ENCODE measurements at regions not wholly inside any gene's neighbourhood (a gene's known extent, or its start where the extent isn't known, plus 50 kb on each side); places are given as distances from the start of the nearest gene placed in this dataset.

GRCh38 chr5:159827861-159828260, 88.4 kb upstream of the ADRA1B start:
- Histone ChIP-seq H3K27ac (ENCODE audit: low read depth in 1 of 2, low read length in 2 of 2) (no peak overlapping the region), H3K9ac (ENCODE audit: low read depth in 1 of 2, low read length in 2 of 2) (no peak overlapping the region), H3K27me3 (ENCODE audit: control insufficient read depth in 4 of 4, insufficient read depth in 4 of 4, low read length in 3 of 4) (no peaks in the 10 kb centered on the region), H3K4me1 (ENCODE audit: control insufficient read depth in 4 of 4, insufficient read depth in 4 of 4, low read length in 3 of 4) (no peaks in the 10 kb centered on the region), H3K4me3 (ENCODE audit: low read depth in 1 of 3, low read length in 3 of 3) (no peak overlapping the region), H3K36me3 (ENCODE audit: control insufficient read depth in 4 of 4, insufficient read depth in 3 of 4, low read depth in 1 of 4, low read length in 3 of 4) (no peaks in the 10 kb centered on the region), H3K9me3 (ENCODE audit: control insufficient read depth in 4 of 4, low read length in 3 of 4) (no peaks in the 10 kb centered on the region)
- no peak for TF ChIP-seq RXRA (IDR thresholded peaks at IDR 0.05)
- no peak for TF ChIP-seq YY1 (IDR thresholded peaks at IDR 0.05)
- no peak for TF ChIP-seq HNF4G (IDR thresholded peaks at IDR 0.05)
- no peak for DNase-seq (ENCODE audit: low spot score)
- WGBS: 90% methylated on average over 4 of the region's 4 CpGs

- Histone ChIP-seq H3K36me3 (ENCODE audit: control insufficient read depth in 4 of 4, insufficient read depth in 3 of 4, low read depth in 1 of 4, low read length in 3 of 4) (no peaks in the 10 kb centered on the region), H3K9ac (ENCODE audit: low read depth in 1 of 2, low read length in 2 of 2) (no peak overlapping the region), H3K9me3 (ENCODE audit: control insufficient read depth in 4 of 4, low read length in 3 of 4) (peaks cover 0 to 6% (median 0%) of the 10 kb centered on the region in 4 donors), H3K27ac (ENCODE audit: low read depth in 1 of 2, low read length in 2 of 2) (no peak overlapping the region), H3K4me1 (ENCODE audit: control insufficient read depth in 4 of 4, insufficient read depth in 4 of 4, low read length in 3 of 4) (no peaks in the 10 kb centered on the region), H3K4me3 (ENCODE audit: low read depth in 1 of 3, low read length in 3 of 3) (no peak overlapping the region), H3K27me3 (ENCODE audit: control insufficient read depth in 4 of 4, insufficient read depth in 4 of 4, low read length in 3 of 4) (no peaks in the 10 kb centered on the region)
- no peak for DNase-seq (ENCODE audit: low spot score)
- 64% methylated on average over 2 of the region's 2 CpGs for WGBS
- TF ChIP-seq CTCF (IDR thresholded peaks at IDR 0.05; ENCODE audit: low read depth, low read length, missing input control) (no peak), FOXA1 (IDR thresholded peaks at IDR 0.05) (no peak), NR2F2 (IDR thresholded peaks at IDR 0.05) (no peak), HNF4G (IDR thresholded peaks at IDR 0.05) (no peak), REST (IDR thresholded peaks at IDR 0.05) (no peak), GABPA (IDR thresholded peaks at IDR 0.05 in 1 of 2, conservative IDR thresholded peaks at IDR 0.05 in 1 of 2) (no peak), JUND (IDR thresholded peaks at IDR 0.05) (no peak), HNF4A (conservative IDR thresholded peaks at IDR 0.05) (no peak), YY1 (IDR thresholded peaks at IDR 0.05) (no peak), TAF1 (conservative IDR thresholded peaks at IDR 0.05) (no peak), SP1 (IDR thresholded peaks at IDR 0.05) (no peak), EGR1 (IDR thresholded peaks at IDR 0.05; ENCODE audit: low read depth in 2 of 2) (no peak), ATF3 (IDR thresholded peaks at IDR 0.05) (no peak)
These were observed 84.2 kb upstream of the ADRA1B start for GRCh38 chr5:159832073-159832472.

GRCh38 chr5:159833088-159833487, 83.2 kb upstream of the ADRA1B start:
- no peak for DNase-seq (ENCODE audit: low spot score)
- H3K9ac ChIP-seq (ENCODE audit: low read depth in 1 of 2, low read length in 2 of 2): no peak overlapping the region

More at GRCh38 chr5:159833088-159833487, 83.2 kb upstream of the ADRA1B start:
- no peaks in the 10 kb centered on the region for H3K4me1 ChIP-seq (ENCODE audit: control insufficient read depth in 4 of 4, insufficient read depth in 4 of 4, low read length in 3 of 4)
- TF ChIP-seq YY1 (IDR thresholded peaks at IDR 0.05) (no peak), ATF3 (IDR thresholded peaks at IDR 0.05) (no peak), HNF4A (conservative IDR thresholded peaks at IDR 0.05) (no peak), RAD21 (IDR thresholded peaks at IDR 0.05) (no peak)
- no peaks in the 10 kb centered on the region for H3K27me3 ChIP-seq (ENCODE audit: control insufficient read depth in 4 of 4, insufficient read depth in 4 of 4, low read length in 3 of 4)
- WGBS: 29% methylated on average over 2 of the region's 2 CpGs
- no peak overlapping the region for H3K27ac ChIP-seq (ENCODE audit: low read depth in 1 of 2, low read length in 2 of 2)
- H3K9me3 ChIP-seq (ENCODE audit: control insufficient read depth in 4 of 4, low read length in 3 of 4): peaks cover 0 to 6% (median 0%) of the 10 kb centered on the region in 4 donors
- no peaks in the 10 kb centered on the region for H3K36me3 ChIP-seq (ENCODE audit: control insufficient read depth in 4 of 4, insufficient read depth in 3 of 4, low read depth in 1 of 4, low read length in 3 of 4)
- no peak overlapping the region for H3K4me3 ChIP-seq (ENCODE audit: low read depth in 1 of 3, low read length in 3 of 3)
